ENCODE measurements at regions not wholly inside any gene's neighbourhood (a gene's known extent, or its start where the extent isn't known, plus 50 kb on each side); places are given as distances from the start of the nearest gene placed in this dataset.

DNA sequence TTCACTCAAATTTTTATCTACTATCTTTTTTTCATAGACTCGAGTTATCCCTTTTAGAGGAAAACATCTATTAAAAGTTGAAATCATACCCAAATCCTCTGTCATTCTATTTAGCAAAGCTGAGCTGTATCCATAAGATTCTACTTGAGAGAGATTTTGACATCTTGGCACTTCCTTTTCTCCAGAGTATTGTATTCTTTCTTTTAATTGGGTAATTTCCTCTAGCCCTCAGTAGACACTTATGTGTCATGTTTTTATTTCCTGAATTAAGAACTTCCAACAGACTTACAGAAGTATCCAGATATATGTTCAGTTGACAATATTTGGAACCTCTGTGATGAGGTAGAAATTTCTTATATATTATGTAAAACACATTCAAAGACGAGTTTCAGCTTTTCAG, 201.6 kb upstream of the NR3C2 start:
- H3K4me2 ChIP-seq (ENCODE audit: insufficient read depth in 1 of 2, low read depth in 2 of 2, low read length in 2 of 2), result no peak overlapping the region
- ChIA-PET POLR2A (ENCODE audit: partially characterized antibody) (interaction anchor here (1.1 kb wide), 1 partner anchor 18 kb away, joined by 3 read pairs; no protein-coding TSS in a partner anchor), CTCF (ENCODE audit: partially characterized antibody) (no interaction called here)
- H3K27ac ChIP-seq (ENCODE audit: low read depth, low read length), result no peak overlapping the region
- H4K91ac ChIP-seq (replicated peaks; ENCODE audit: insufficient read length, low read length), result no peak overlapping the region
- H4K20me1 ChIP-seq (replicated peaks in 1 of 2; ENCODE audit: control insufficient read depth in 1 of 2, insufficient read depth in 2 of 2, low read length in 2 of 2), result no peaks in the 10 kb centered on the region
- no peak overlapping the region for H3K56ac ChIP-seq (replicated peaks; ENCODE audit: insufficient read length, low read depth, low read length)
- no peaks in the 10 kb centered on the region for H3K79me2 ChIP-seq (ENCODE audit: control insufficient read depth in 1 of 2, insufficient read depth in 2 of 2, low read length in 2 of 2)
- no peak overlapping the region for H3K18ac ChIP-seq (ENCODE audit: extremely low read depth, low read length)
- H3K14ac ChIP-seq (ENCODE audit: insufficient read length), result no peak overlapping the region
- TF ChIP-seq BCL11A (IDR thresholded peaks at IDR 0.05; ENCODE audit: low read depth in 2 of 2, low read length in 2 of 2) (no peak), EP300 (IDR thresholded peaks at IDR 0.05; ENCODE audit: borderline replicate concordance in 1 of 2, low read depth in 2 of 2, low read length in 2 of 2) (no peak), BACH1 (IDR thresholded peaks at IDR 0.05; ENCODE audit: low read length) (no peak)
- TF ChIP-seq, protein P1, sequence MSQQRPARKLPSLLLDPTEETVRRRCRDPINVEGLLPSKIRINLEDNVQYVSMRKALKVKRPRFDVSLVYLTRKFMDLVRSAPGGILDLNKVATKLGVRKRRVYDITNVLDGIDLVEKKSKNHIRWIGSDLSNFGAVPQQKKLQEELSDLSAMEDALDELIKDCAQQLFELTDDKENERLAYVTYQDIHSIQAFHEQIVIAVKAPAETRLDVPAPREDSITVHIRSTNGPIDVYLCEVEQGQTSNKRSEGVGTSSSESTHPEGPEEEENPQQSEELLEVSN (IDR thresholded peaks at IDR 0.05), result no peak
- no peak overlapping the region for H4K5ac ChIP-seq (ENCODE audit: insufficient read length, low read depth, low read length)
- no peaks in the 10 kb centered on the region for H3K27me3 ChIP-seq (replicated peaks in 1 of 4; ENCODE audit: control insufficient read depth in 3 of 4, extremely low read depth in 1 of 4, insufficient read depth in 3 of 4, low read length in 3 of 4)
- H2BK120ac ChIP-seq (replicated peaks; ENCODE audit: low read depth, low read length), result no peak overlapping the region
- H3K36me3 ChIP-seq (ENCODE audit: control insufficient read depth in 2 of 4, insufficient read depth in 4 of 4, low read length in 3 of 4), result no peaks in the 10 kb centered on the region
- no peaks in the 10 kb centered on the region for H3K23me2 ChIP-seq (ENCODE audit: low read depth, low read length)
- no peak for FAIRE-seq
- H3K23ac ChIP-seq (ENCODE audit: insufficient read length), result no peak overlapping the region
- no peaks in the 10 kb centered on the region for H3K4me1 ChIP-seq (replicated peaks in 1 of 4; ENCODE audit: control insufficient read depth in 3 of 4, insufficient read depth in 4 of 4, low read length in 3 of 4)
- H2BK5ac ChIP-seq (ENCODE audit: low read depth, low read length), result no peak overlapping the region
- no peak overlapping the region for H2AFZ ChIP-seq (ENCODE audit: low read length)
- H2BK15ac ChIP-seq (ENCODE audit: low read length), result no peak overlapping the region
- H3K4me3 ChIP-seq (ENCODE audit: extremely low read depth in 1 of 4, insufficient read depth in 2 of 4, low read depth in 3 of 4, low read length in 4 of 4), result no peak overlapping the region
- no peak overlapping the region for H2BK20ac ChIP-seq (ENCODE audit: low read length)
- H3K9ac ChIP-seq (replicated peaks in 1 of 4; ENCODE audit: extremely low read depth in 1 of 4, low read depth in 3 of 4, low read length in 3 of 4), result no peak overlapping the region
- no peak overlapping the region for H3K4ac ChIP-seq (replicated peaks; ENCODE audit: insufficient read length, low read depth, low read length)
- no peak for DNase-seq (ENCODE audit: low read depth in 1 of 2, low spot score in 2 of 2)
- 92% methylated on average over 2 of the region's 2 CpGs; no CpG with 5 or more reads in 1 of the 2 experiments for WGBS, 2 experiments (ENCODE audit: extremely low coverage in 1 of 2, insufficient coverage in 1 of 2, insufficient read length in 1 of 2, insufficient replicate concordance in 2 of 2, low coverage in 1 of 2, low lambda C conversion rate in 2 of 2, missing lambda C conversion rate in 1 of 2)
- no peaks in the 10 kb centered on the region for H3K9me3 ChIP-seq (ENCODE audit: insufficient read depth in 2 of 2, low read depth in 1 of 2, low read length in 1 of 2)
- H4K8ac ChIP-seq (ENCODE audit: extremely low read depth, insufficient read depth, low read length), result no peak overlapping the region
- no peak overlapping the region for H2AK5ac ChIP-seq (ENCODE audit: low read depth, low read length)
- no peaks in the 10 kb centered on the region for H3K79me1 ChIP-seq (ENCODE audit: low read depth, low read length)
- no peak overlapping the region for H2BK12ac ChIP-seq (ENCODE audit: low read depth, low read length)

Data from H1 (cell line).